ENCODE measurements at regions not wholly inside any gene's neighbourhood (a gene's known extent, or its start where the extent isn't known, plus 50 kb on each side); places are given as distances from the start of the nearest gene placed in this dataset.

DNA sequence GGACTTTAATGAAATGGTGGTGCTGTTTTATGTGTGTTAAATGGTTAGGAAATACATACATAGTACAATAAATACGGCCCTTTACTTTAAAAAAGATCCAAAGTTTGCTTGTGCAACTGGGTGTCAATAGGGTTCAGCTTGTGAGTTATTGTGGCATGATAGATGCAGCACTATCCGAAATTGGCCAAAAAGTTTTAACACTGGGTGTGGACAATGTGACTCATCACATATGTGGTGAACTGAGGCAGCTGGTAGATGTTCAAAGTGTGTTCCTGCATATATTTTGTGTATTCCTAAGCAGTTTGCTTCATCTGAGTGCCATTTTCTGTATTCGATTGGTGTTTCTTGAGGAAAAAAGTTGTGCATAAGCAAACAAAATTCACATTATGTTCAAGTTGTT is 473.1 kb downstream of the KIF20B start:
- H3K27me3 ChIP-seq (ENCODE audit: control insufficient read depth in 4 of 4, insufficient read depth in 4 of 4, low read length in 3 of 4), result no peaks in the 10 kb centered on the region
- no peaks in the 10 kb centered on the region for H3K4me1 ChIP-seq (ENCODE audit: control insufficient read depth in 4 of 4, insufficient read depth in 4 of 4, low read length in 3 of 4)
- no peak overlapping the region for H3K4me3 ChIP-seq (ENCODE audit: low read depth in 1 of 3, low read length in 3 of 3)
- H3K9ac ChIP-seq (ENCODE audit: low read depth in 1 of 2, low read length in 2 of 2), result no peak overlapping the region
- H3K36me3 ChIP-seq (ENCODE audit: control insufficient read depth in 4 of 4, insufficient read depth in 3 of 4, low read depth in 1 of 4, low read length in 3 of 4), result no peaks in the 10 kb centered on the region
- no peak for DNase-seq (ENCODE audit: low spot score)
- TF ChIP-seq RAD21 (IDR thresholded peaks at IDR 0.05) (no peak), GABPA (IDR thresholded peaks at IDR 0.05 in 1 of 2, conservative IDR thresholded peaks at IDR 0.05 in 1 of 2) (no peak), TAF1 (conservative IDR thresholded peaks at IDR 0.05) (no peak)
- TF ChIP-seq, protein P1, sequence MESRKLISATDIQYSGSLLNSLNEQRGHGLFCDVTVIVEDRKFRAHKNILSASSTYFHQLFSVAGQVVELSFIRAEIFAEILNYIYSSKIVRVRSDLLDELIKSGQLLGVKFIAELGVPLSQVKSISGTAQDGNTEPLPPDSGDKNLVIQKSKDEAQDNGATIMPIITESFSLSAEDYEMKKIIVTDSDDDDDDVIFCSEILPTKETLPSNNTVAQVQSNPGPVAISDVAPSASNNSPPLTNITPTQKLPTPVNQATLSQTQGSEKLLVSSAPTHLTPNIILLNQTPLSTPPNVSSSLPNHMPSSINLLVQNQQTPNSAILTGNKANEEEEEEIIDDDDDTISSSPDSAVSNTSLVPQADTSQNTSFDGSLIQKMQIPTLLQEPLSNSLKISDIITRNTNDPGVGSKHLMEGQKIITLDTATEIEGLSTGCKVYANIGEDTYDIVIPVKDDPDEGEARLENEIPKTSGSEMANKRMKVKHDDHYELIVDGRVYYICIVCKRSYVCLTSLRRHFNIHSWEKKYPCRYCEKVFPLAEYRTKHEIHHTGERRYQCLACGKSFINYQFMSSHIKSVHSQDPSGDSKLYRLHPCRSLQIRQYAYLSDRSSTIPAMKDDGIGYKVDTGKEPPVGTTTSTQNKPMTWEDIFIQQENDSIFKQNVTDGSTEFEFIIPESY (IDR thresholded peaks at IDR 0.05), result no peak
- no peaks in the 10 kb centered on the region for H3K9me3 ChIP-seq (ENCODE audit: control insufficient read depth in 4 of 4, low read length in 3 of 4)
- 67% methylated on average over 3 of the region's 3 CpGs for WGBS
- no peak overlapping the region for H3K27ac ChIP-seq (ENCODE audit: low read depth in 1 of 2, low read length in 2 of 2)

DNA sequence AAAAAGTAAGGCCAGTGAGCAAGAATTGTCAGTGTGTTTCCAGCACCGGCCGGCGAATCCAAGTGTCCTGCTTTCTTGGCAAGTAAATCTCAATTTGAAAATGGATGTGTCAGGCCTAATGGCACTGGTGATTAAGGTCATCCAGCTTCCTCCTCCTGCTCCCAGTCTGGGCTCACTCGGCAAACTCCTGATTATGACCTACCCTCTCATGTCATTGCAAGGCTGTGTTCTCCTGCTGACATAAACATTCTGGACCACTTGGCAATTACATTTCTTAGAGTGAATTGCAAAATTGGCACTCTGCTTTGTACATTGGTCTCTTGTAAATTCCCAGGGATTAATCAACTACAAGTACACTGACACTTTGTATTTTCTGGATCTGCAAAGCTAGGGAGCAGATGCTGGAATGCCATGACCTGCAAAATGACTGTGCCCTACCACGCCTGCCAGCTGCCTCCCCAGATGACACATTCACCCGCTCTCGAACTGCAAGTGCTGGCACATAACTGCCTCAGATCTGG is 473.8 kb downstream of the KIF20B start:
- no peaks in the 10 kb centered on the region for H3K9me3 ChIP-seq (ENCODE audit: control insufficient read depth in 4 of 4, low read length in 3 of 4)
- H3K27me3 ChIP-seq (ENCODE audit: control insufficient read depth in 4 of 4, insufficient read depth in 4 of 4, low read length in 3 of 4), result no peaks in the 10 kb centered on the region
- H3K27ac ChIP-seq (ENCODE audit: low read depth in 1 of 2, low read length in 2 of 2), result no peak overlapping the region
- no peaks in the 10 kb centered on the region for H3K4me1 ChIP-seq (ENCODE audit: control insufficient read depth in 4 of 4, insufficient read depth in 4 of 4, low read length in 3 of 4)
- WGBS, result 75% methylated on average over 7 of the region's 7 CpGs
- TF ChIP-seq TAF1 (conservative IDR thresholded peaks at IDR 0.05) (no peak), YY1 (IDR thresholded peaks at IDR 0.05) (no peak), RAD21 (IDR thresholded peaks at IDR 0.05) (no peak), EGR1 (IDR thresholded peaks at IDR 0.05; ENCODE audit: low read depth in 2 of 2) (no peak), HNF4G (IDR thresholded peaks at IDR 0.05) (no peak), FOXA1 (IDR thresholded peaks at IDR 0.05) (no peak), SP1 (IDR thresholded peaks at IDR 0.05) (no peak), GABPA (IDR thresholded peaks at IDR 0.05 in 1 of 2, conservative IDR thresholded peaks at IDR 0.05 in 1 of 2) (no peak), FOXA2 (IDR thresholded peaks at IDR 0.05) (no peak), HNF4A (conservative IDR thresholded peaks at IDR 0.05) (no peak), RXRA (IDR thresholded peaks at IDR 0.05) (no peak), JUND (IDR thresholded peaks at IDR 0.05) (no peak)
- TF ChIP-seq, protein P2, sequence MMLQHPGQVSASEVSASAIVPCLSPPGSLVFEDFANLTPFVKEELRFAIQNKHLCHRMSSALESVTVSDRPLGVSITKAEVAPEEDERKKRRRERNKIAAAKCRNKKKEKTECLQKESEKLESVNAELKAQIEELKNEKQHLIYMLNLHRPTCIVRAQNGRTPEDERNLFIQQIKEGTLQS (IDR thresholded peaks at IDR 0.05), result no peak
- TF ChIP-seq, protein P3, sequence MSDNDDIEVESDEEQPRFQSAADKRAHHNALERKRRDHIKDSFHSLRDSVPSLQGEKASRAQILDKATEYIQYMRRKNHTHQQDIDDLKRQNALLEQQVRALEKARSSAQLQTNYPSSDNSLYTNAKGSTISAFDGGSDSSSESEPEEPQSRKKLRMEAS (IDR thresholded peaks at IDR 0.05), result no peak
- TF ChIP-seq, protein P4, sequence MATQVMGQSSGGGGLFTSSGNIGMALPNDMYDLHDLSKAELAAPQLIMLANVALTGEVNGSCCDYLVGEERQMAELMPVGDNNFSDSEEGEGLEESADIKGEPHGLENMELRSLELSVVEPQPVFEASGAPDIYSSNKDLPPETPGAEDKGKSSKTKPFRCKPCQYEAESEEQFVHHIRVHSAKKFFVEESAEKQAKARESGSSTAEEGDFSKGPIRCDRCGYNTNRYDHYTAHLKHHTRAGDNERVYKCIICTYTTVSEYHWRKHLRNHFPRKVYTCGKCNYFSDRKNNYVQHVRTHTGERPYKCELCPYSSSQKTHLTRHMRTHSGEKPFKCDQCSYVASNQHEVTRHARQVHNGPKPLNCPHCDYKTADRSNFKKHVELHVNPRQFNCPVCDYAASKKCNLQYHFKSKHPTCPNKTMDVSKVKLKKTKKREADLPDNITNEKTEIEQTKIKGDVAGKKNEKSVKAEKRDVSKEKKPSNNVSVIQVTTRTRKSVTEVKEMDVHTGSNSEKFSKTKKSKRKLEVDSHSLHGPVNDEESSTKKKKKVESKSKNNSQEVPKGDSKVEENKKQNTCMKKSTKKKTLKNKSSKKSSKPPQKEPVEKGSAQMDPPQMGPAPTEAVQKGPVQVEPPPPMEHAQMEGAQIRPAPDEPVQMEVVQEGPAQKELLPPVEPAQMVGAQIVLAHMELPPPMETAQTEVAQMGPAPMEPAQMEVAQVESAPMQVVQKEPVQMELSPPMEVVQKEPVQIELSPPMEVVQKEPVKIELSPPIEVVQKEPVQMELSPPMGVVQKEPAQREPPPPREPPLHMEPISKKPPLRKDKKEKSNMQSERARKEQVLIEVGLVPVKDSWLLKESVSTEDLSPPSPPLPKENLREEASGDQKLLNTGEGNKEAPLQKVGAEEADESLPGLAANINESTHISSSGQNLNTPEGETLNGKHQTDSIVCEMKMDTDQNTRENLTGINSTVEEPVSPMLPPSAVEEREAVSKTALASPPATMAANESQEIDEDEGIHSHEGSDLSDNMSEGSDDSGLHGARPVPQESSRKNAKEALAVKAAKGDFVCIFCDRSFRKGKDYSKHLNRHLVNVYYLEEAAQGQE (IDR thresholded peaks at IDR 0.05), result no peak
- H3K36me3 ChIP-seq (ENCODE audit: control insufficient read depth in 4 of 4, insufficient read depth in 3 of 4, low read depth in 1 of 4, low read length in 3 of 4), result no peaks in the 10 kb centered on the region
- H3K9ac ChIP-seq (ENCODE audit: low read depth in 1 of 2, low read length in 2 of 2), result no peak overlapping the region
- H3K4me3 ChIP-seq (ENCODE audit: low read depth in 1 of 3, low read length in 3 of 3), result no peak overlapping the region
- DNase-seq (ENCODE audit: low spot score), result no peak
